D721Med (cell line): ENCODE measurements at regions not wholly inside any gene's neighbourhood (a gene's known extent, or its start where the extent isn't known, plus 50 kb on each side); places are given as distances from the start of the nearest gene placed in this dataset.
"Not testable (repeated sequence)": the region's sequence is repeated elsewhere in the genome, so short reads cannot be mapped to it uniquely, and the experiment has no call there.

ENCODE experiments used
- DNase-seq: peaks from one replicate; pipeline ENCODE4 v3.0.0; 2011; ENCODE audit warnings: low spot score; ENCODE audit not compliant: insufficient read length
- FAIRE-seq: peaks from 2 replicates; lab custom pipeline; 2011; peaks lifted over from hg19 to GRCh38; lab: Jason Lieb, UNC
- CTCF ChIP-seq: IDR thresholded peaks from 2 replicates; pipeline ENCODE4 v1.5.1; 2012; ENCODE audit warnings: mild to moderate bottlenecking, control low read depth; ENCODE audit not compliant: insufficient read depth; ENCODE audit errors: missing control alignments

- FAIRE-seq (no peak), DNase-seq (no peak)
- no peak for TF ChIP-seq CTCF
Measured at GRCh38 chr4:128451270-128451905, 163.8 kb upstream of the PGRMC2 start.

GRCh38 chr4:128450326-128451120 is 162.9 kb upstream of the PGRMC2 start:
- DNase-seq (no peak), FAIRE-seq (no peak)
- no peak for TF ChIP-seq CTCF

GRCh38 chr4:128449251-128449650 is 161.6 kb upstream of the PGRMC2 start:
- no peak for TF ChIP-seq CTCF
- FAIRE-seq: no peak
- no peak for DNase-seq

- TF ChIP-seq CTCF: no peak
- FAIRE-seq (no peak), DNase-seq (no peak)
Measured at GRCh38 chr4:128444544-128445302, 157.1 kb upstream of the PGRMC2 start.

- no peak for TF ChIP-seq CTCF
- DNase-seq (no peak), FAIRE-seq (no peak)
Measured at GRCh38 chr4:128440923-128441322, 153.3 kb upstream of the PGRMC2 start.

GRCh38 chr4:128437023-128437422 is 149.4 kb upstream of the PGRMC2 start:
- DNase-seq, FAIRE-seq: not testable (repeated sequence)

GRCh38 chr4:128429023-128429613 is 141.5 kb upstream of the PGRMC2 start:
- not testable (repeated sequence) for DNase-seq, FAIRE-seq
